CD4-positive, alpha-beta T cell treated with Interleukin-12 subunit alpha and Interleukin-12 subunit beta, for 1 hour (primary cell): ENCODE measurements at regions not wholly inside any gene's neighbourhood (a gene's known extent, or its start where the extent isn't known, plus 50 kb on each side); places are given as distances from the start of the nearest gene placed in this dataset.

Source experiments
- DNase-seq: peaks from one replicate; pipeline ENCODE4 v3.0.0-alpha.2; 2020

DNA sequence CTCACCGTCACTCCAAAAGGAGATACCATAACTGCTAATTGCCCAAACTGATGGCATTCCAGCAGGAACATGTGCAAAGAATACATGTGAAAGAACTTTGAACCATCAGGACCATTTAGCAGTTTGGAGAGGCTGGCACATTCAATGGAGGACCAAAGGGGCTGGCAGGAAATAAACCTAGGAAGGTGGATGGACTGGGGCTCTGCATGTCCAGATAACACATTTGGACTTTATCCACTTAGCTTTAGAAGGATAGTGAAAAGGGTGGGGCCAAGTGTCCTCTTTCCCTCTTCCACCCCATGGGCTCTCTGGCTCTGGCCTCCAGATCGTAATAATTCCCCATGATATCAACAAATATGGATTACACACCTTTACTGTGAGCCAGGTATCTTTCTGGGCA is 58.8 kb upstream of the CALM2 start:
- DNase-seq: no peak

DNA sequence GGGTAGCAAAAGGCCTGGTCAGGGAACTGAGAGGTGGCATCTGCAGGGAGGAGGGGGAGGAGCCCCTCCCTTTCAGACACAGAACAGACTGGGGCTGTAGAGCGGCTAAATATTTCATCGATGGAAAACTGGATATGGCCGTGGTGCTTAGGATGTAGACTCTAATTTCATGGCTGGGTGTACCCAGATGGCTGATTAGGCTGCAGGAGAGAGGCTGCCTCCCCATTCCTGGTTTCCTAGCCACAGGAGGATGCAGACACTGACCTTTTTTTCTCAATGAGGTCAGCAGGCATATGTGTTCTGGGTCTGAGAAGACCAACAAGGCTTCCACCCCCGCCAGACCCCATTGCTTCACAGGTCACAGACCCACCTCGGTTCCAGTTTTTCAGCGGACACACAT is 58.1 kb upstream of the CALM2 start:
- DNase-seq: no peak

DNA sequence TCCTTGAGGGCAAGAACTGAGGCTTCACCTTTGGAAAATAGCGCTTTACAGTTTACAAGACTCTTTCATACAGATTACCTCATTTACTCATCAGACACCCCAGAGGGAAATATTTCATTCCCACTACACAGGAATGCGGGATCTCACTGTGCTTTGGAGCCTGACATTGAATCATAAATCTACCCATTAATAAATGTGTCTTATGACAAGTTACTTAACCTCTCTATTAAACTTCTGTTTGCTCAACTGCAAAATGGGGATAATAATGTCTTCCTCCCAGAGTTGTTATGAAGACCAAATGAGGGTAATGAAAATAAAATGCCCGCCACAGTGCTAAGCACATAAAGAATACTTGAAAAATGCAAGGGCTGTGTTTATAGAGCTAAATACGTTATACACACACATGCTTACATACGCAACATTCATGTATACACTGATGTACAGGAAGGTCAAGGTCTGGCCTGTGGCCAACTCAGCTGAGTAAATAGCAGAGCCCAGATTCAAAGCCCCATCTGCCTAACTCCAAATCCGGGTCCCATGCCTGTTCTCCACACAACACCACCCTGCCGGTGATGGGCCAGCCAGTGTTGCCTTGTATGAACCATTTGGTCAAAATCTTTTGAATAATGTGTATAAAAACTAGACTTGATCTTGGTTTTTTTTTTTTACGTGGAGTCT is 56.6 kb upstream of the CALM2 start:
- DNase-seq: no peak

DNA sequence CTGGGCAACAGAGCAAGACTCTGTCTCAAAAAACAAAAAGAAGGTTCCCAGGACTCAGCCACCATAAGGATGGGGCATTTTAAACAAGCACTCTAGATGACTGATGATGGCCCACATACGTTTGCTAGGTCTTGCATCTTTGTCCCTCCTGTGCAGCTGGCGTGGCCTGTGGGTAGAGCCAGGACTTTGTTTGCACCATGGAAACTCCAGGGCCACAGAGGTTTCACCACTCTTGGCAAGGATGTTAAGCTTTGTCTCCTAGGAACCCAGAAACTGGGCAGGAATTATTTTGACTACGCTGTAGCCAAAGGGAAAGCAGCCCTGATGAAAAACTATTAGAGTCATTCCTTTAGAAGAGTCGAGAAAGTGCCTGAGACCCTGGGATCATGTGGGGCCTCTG is 54.1 kb upstream of the CALM2 start:
- no peak for DNase-seq

DNA sequence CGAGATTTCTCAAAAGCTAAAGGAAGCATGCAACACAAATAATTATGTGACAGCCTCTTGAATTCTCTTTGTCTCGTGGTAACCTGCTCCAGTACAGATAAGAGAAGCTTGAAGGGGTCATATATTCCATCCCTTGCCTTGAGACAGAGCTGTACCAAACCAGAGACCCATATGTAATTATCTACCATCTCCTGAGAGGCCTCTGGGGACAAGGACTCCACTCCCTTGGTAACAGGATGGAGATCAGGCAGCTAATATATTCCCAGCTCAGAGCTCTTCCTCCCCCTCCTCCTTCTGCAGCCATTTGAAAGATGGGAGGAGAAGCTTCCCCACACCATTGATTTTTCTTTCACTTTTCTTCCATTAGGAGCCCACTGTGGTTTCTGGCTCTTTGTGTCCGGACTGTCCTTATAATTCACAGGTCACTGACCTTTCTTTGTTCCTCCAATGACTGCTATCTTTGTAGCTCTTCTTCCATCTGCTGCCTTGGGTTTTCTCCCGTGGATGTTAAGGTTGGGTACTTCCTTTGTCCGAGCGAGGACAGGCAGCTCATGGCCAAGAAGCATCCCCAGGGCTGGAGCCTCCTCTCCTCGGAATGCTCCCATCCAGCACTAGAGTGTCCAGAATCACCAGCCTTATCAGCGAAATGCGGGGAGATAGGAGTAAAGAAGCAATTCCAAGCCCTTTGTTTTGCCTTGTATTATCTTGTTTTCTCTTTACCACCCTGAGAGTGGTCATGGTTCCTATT is 51.4 kb upstream of the CALM2 start:
- no peak for DNase-seq

DNA sequence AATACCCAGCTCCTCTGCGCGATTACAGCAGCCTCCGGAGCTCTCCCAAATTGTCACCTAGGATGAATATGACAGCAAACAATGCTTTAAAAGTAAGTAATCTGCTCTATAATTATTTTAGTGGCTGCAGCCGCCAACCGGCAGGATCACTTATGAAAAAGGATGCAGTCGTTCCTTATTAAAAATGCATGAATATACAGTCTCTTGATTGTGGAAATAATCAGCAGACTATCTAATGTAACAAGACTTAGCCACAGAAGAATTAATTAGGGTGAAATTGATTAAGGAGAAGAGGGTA is 50.6 kb upstream of the CALM2 start:
- no peak for DNase-seq

DNA sequence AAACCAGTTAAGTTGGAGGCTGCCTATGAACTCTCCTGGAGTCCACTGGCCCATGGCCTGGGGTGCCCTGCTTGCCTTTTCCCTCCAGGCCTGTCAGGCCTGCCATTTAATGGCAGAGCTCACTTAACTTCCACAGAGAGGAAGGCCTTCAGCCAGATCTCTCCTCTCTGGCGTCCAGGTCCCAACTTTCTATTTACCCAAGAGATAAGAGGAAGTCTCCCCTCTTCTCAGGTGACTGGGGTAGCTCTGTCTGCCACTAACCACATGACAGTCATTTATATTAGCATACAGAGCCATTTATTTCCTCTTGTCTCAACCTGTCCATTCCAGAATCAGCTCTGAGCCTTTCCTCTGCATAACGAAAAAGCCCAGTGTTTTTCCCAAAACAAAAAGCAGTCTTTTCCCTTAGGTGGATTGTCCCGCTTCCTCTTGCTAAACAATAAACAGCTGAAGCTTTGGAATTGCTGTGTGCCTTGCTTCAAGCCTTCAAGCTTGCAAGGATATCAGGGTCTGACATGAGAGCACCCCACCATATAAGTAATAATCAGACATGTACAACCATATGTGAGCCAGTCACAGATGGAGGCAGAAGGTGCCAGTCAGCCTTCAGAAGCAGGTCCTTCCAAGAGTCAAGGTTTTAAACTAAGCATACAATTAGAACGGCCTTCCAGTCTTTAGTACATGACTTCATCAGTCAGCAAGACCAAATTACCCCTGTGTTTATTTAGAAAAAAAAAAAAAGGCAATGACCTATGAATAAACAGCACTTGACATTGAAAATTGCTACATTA is 50.0 kb upstream of the CALM2 start:
- DNase-seq: no peak
